A549 (cell line): ENCODE measurements at regions not wholly inside any gene's neighbourhood (a gene's known extent, or its start where the extent isn't known, plus 50 kb on each side); places are given as distances from the start of the nearest gene placed in this dataset.

Source experiments
- ATAC-seq, 2 experiments: fragments of 200-7000 bp in 1 of 2; fragments of >200 bp in 1 of 2; cut with Nextera tagmentation in 1 of 2; cut with Tn5 transposase in 1 of 2; 3 replicates each; pipeline versions ENCODE4 v1.8.0 to v1.9.1; 2018 to 2020; ENCODE audit warnings: mild to moderate bottlenecking in 1 of 2, moderate library complexity in 1 of 2
- CTCF ChIA-PET: fragments of 300-600 bp; sonication (Branson Sonifier 250); formaldehyde crosslinking; extraction: SDS; loops from one replicate; lab custom pipeline; 2021; ENCODE audit warnings: antibody characterized with exemption, inconsistent platforms; lab: Yijun Ruan, JAX
- POLR2A ChIA-PET: fragments of 350-600 bp; formaldehyde crosslinking; extraction: SDS; loops from one replicate; lab custom pipeline; 2021; ENCODE audit warnings: antibody characterized with exemption, inconsistent platforms; lab: Yijun Ruan, JAX
- DNase-seq, 2 experiments: peaks; one replicate each; pipeline versions ENCODE4 v3.0.0 to v3.0.0-alpha.2; 2011 to 2016; ENCODE audit warnings: low read depth in 1 of 2, low spot score in 1 of 2
- FAIRE-seq: peaks from 2 replicates; lab custom pipeline; 2011; peaks lifted over from hg19 to GRCh38; lab: Jason Lieb, UNC
- H3K27ac ChIP-seq, 2 experiments: fragments of >200 bp; sonication (Bioruptor Twin); formaldehyde crosslinking; 3 replicates each; pipeline ENCODE4 v1.5.1; 2016 to 2017
- H3K4me1 ChIP-seq: fragments of >200 bp; sonication (Bioruptor Twin); formaldehyde crosslinking; 3 replicates; pipeline ENCODE4 v1.6.1; 2016
- H3K4me2 ChIP-seq: fragments of >200 bp; sonication (Bioruptor Twin); formaldehyde crosslinking; 3 replicates; pipeline ENCODE4 v1.6.1; 2016
- H3K4me3 ChIP-seq: fragments of >200 bp; sonication (Bioruptor Twin); formaldehyde crosslinking; 3 replicates; pipeline ENCODE4 v1.5.1; 2016
- H3K9me3 ChIP-seq: fragments of >200 bp; sonication (Bioruptor Twin); formaldehyde crosslinking; 3 replicates; pipeline ENCODE4 v1.6.1; 2016
- ATOH8 ChIP-seq: fragments of 250-450 bp; sonication (Bioruptor Pico); IDR thresholded peaks from 2 replicates; pipeline ENCODE4 v1.5.0; 2020; ENCODE audit warnings: low read depth, mild to moderate bottlenecking, moderate library complexity
- BCL3 ChIP-seq: fragments of >200 bp; sonication (Bioruptor Twin); formaldehyde crosslinking; IDR thresholded peaks from 3 replicates; pipeline ENCODE4 v1.6.1; 2016
- CHD2 ChIP-seq: fragments of 150-350 bp; IDR thresholded peaks from 2 replicates; pipeline ENCODE4 v1.6.1; 2014; ENCODE audit warnings: low read length; ENCODE audit not compliant: partially characterized antibody
- E2F6 ChIP-seq: IDR thresholded peaks from 2 replicates; pipeline ENCODE4 v1.6.1; 2012; ENCODE audit warnings: low read depth, borderline replicate concordance
- ESRRA ChIP-seq: fragments of 150-350 bp; IDR thresholded peaks from 2 replicates; pipeline ENCODE4 v1.6.1; 2014; ENCODE audit warnings: mild to moderate bottlenecking, low read length, borderline replicate concordance
- FOSB ChIP-seq: fragments of 250-450 bp; sonication (Bioruptor Pico); IDR thresholded peaks from 2 replicates; pipeline ENCODE4 v1.5.0; 2020; ENCODE audit warnings: mild to moderate bottlenecking, moderate library complexity
- GATA3 ChIP-seq: IDR thresholded peaks from 2 replicates; pipeline ENCODE4 v1.6.1; 2012; ENCODE audit warnings: borderline replicate concordance
- HDAC2 ChIP-seq: fragments of 200-600 bp; sonication (generic); IDR thresholded peaks from 2 replicates; pipeline ENCODE4 v1.6.1; 2016
- HOXB13 ChIP-seq: fragments of 250-450 bp; sonication (Bioruptor Pico); IDR thresholded peaks from 2 replicates; pipeline ENCODE4 v1.5.0; 2020; ENCODE audit warnings: low read depth, mild to moderate bottlenecking, moderate library complexity
- JUN ChIP-seq, 2 experiments: fragments of >200 bp; sonication (Bioruptor Twin); formaldehyde crosslinking; IDR thresholded peaks; 2 replicates in 1 of 2; 3 replicates in 1 of 2; pipeline ENCODE4 v1.6.1; 2016 to 2017
- KDM5A ChIP-seq: fragments of 200-600 bp; sonication (generic); IDR thresholded peaks from 2 replicates; pipeline ENCODE4 v1.6.1; 2016; ENCODE audit warnings: antibody characterized with exemption, mild to moderate bottlenecking
- MAFK ChIP-seq: fragments of 450-650 bp; IDR thresholded peaks from 2 replicates; pipeline ENCODE4 v1.6.1; 2014; ENCODE audit not compliant: partially characterized antibody
- NFE2L2 ChIP-seq: fragments of 150-350 bp; conservative IDR thresholded peaks from 2 replicates; pipeline ENCODE4 v1.6.1; 2014; ENCODE audit warnings: low read length
- NPAS2 ChIP-seq: fragments of 250-450 bp; sonication (Bioruptor Pico); IDR thresholded peaks from 2 replicates; pipeline ENCODE4 v1.8.0; 2022; ENCODE audit warnings: mild to moderate bottlenecking, moderate library complexity, borderline replicate concordance
- PBX3 ChIP-seq: IDR thresholded peaks from 2 replicates; pipeline ENCODE4 v1.6.1; 2012
- POLR2A ChIP-seq: IDR thresholded peaks from 2 replicates; pipeline ENCODE4 v1.6.1; 2012; ENCODE audit warnings: mild to moderate bottlenecking, low read length
- POLR2AphosphoS2 ChIP-seq: conservative IDR thresholded peaks from 2 replicates; pipeline ENCODE4 v1.6.1; 2012; ENCODE audit warnings: low read length, improper control_type of control experiment, inconsistent platforms
- RAD21 ChIP-seq, 2 experiments: fragments of >200 bp in 1 of 2; sonication (Bioruptor Twin) in 1 of 2; formaldehyde crosslinking in 1 of 2; IDR thresholded peaks in 1 of 2; conservative IDR thresholded peaks in 1 of 2; 2 replicates in 1 of 2; 3 replicates in 1 of 2; pipeline ENCODE4 v1.6.1; 2012 to 2018; ENCODE audit warnings: inconsistent platforms in 1 of 2
- RARB ChIP-seq: fragments of 250-450 bp; sonication (Bioruptor Pico); IDR thresholded peaks from 2 replicates; pipeline ENCODE4 v1.8.0; 2021; ENCODE audit warnings: mild to moderate bottlenecking, moderate library complexity
- TFCP2L1 ChIP-seq: fragments of 250-450 bp; sonication (Bioruptor Pico); IDR thresholded peaks from 2 replicates; pipeline ENCODE4 v1.5.0; 2021; ENCODE audit warnings: mild to moderate bottlenecking
- TP53 ChIP-seq: fragments of 250-450 bp; sonication (Bioruptor Pico); IDR thresholded peaks from 2 replicates; pipeline ENCODE4 v1.5.0; 2021; ENCODE audit warnings: mild to moderate bottlenecking, moderate library complexity
- ZNF302 ChIP-seq: fragments of 250-450 bp; sonication (Bioruptor Pico); IDR thresholded peaks from 2 replicates; pipeline ENCODE4 v1.9.0; 2021; ENCODE audit warnings: inconsistent platforms, mild to moderate bottlenecking, moderate library complexity
- WGBS: methylation state at CpG from one replicate; pipeline ENCODE4 v1.1.6; 2017; ENCODE audit errors: missing lambda C conversion rate; 5-methylcytosine and 5-hydroxymethylcytosine counted together

GRCh38 chr12:124410354-124411175 is 115.7 kb downstream of the RFLNA start:
- Histone ChIP-seq H3K4me1 (peaks cover 27% of the 10 kb centered on the region), H3K27ac (peak overlapping the region; percentile 62 to 94), H3K4me2 (peak overlapping the region; percentile 51), H3K4me3 (no peak overlapping the region), H3K9me3 (no peaks in the 10 kb centered on the region)
- WGBS = 92% methylated on average over 9 of the region's 15 CpGs
- ATAC-seq (no peak), DNase-seq (no peak), FAIRE-seq (no peak)
- POLR2A ChIA-PET = no interaction called here
- TF ChIP-seq JUN (IDR thresholded peaks at IDR 0.05) (no peak), MAFK (no peak), ATOH8 (CRISPR knock-in tag) (no peak), TP53 (CRISPR knock-in tag) (no peak), GATA3 (no peak), ZNF302 (CRISPR knock-in tag) (no peak), KDM5A (no peak), NPAS2 (no peak), FOSB (CRISPR knock-in tag) (no peak), TFCP2L1 (CRISPR knock-in tag) (no peak), NFE2L2 (no peak)
- CTCF ChIA-PET = interaction anchor here (1.6 to 7.2 kb wide), 3 partner anchors 13 to 361 kb away, joined by 5 to 87 read pairs (median 15); no protein-coding TSS in a partner anchor

- FAIRE-seq = no peak
- no peak overlapping the region for H3K27ac ChIP-seq
- H3K9me3 ChIP-seq = no peaks in the 10 kb centered on the region
- H3K4me1 ChIP-seq = peaks cover 42% of the 10 kb centered on the region
- no peak for TF ChIP-seq ESRRA
- no peak for TF ChIP-seq POLR2A
- no peak for TF ChIP-seq HOXB13 (CRISPR knock-in tag)
- TF ChIP-seq POLR2AphosphoS2 = no peak
- no peak for TF ChIP-seq KDM5A
- no peak for TF ChIP-seq RARB (CRISPR knock-in tag)
- TF ChIP-seq HDAC2 = no peak
- no peak for TF ChIP-seq E2F6
- no peak for TF ChIP-seq CHD2
- no peak for TF ChIP-seq JUN (IDR thresholded peaks at IDR 0.05)
- no peak for TF ChIP-seq BCL3
- no peak for TF ChIP-seq PBX3
- no peak for TF ChIP-seq RAD21 (conservative IDR thresholded peaks at IDR 0.05 in 1 of 2, IDR thresholded peaks at IDR 0.05 in 1 of 2)
- H3K4me2 ChIP-seq = no peak overlapping the region
- DNase-seq = no peak
- ATAC-seq = no peak
- no peak overlapping the region for H3K4me3 ChIP-seq
- ChIA-PET CTCF (interaction anchor here (1.2 to 7.2 kb wide), 5 partner anchors 12 to 356 kb away, joined by 3 to 87 read pairs (median 6); no protein-coding TSS in a partner anchor), POLR2A (no interaction called here)
- 92% methylated on average over 25 of the region's 25 CpGs for WGBS
Measured at GRCh38 chr12:124408822-124409517, 114.1 kb downstream of the RFLNA start.
